ENCODE measurements at regions not wholly inside any gene's neighbourhood (a gene's known extent, or its start where the extent isn't known, plus 50 kb on each side); places are given as distances from the start of the nearest gene placed in this dataset.

DNA sequence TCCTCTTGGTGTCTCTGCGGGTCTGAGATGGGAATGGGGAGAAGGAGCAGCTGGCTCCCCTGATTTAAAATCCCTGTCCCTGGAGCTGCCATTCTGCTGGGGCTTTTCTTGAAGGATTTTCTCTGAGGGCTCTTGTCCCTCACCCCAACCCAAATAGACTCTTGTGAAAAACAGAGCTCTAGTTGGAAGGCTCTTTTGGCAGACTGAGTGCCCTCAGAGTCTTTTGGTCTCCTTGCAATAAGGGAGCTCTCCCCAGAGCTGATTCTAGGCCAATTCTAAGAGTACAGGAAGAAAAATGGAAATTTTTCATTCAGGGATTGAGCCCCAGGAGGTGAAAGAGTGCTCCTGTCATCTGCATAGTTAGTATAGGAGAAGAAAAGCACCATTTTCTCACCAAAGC, 238.3 kb downstream of the COG6 start:
- Histone ChIP-seq H2AFZ (no peak overlapping the region), H3K4me1 (ENCODE audit: insufficient read depth) (no peaks in the 10 kb centered on the region), H3K36me3 (replicated peaks; ENCODE audit: insufficient read depth, low read depth) (no peaks in the 10 kb centered on the region), H3K9me3 (ENCODE audit: low read depth) (no peaks in the 10 kb centered on the region), H3K4me3 (no peak overlapping the region), H3K9me2 (replicated peaks; ENCODE audit: insufficient read depth) (no peaks in the 10 kb centered on the region), H3K4me2 (no peak overlapping the region), H3K79me2 (no peaks in the 10 kb centered on the region), H3K27ac (no peak overlapping the region), H3K27me3 (no peaks in the 10 kb centered on the region), H4K20me1 (ENCODE audit: insufficient read depth, poor library complexity, severe bottlenecking) (no peaks in the 10 kb centered on the region)
- WGBS (ENCODE audit: low lambda C conversion rate, missing lambda C conversion rate) = 96% methylated on average over 1 of the region's 1 CpG
- DNase-seq (ENCODE audit: low spot score) = no peak
- TF ChIP-seq, protein P1, sequence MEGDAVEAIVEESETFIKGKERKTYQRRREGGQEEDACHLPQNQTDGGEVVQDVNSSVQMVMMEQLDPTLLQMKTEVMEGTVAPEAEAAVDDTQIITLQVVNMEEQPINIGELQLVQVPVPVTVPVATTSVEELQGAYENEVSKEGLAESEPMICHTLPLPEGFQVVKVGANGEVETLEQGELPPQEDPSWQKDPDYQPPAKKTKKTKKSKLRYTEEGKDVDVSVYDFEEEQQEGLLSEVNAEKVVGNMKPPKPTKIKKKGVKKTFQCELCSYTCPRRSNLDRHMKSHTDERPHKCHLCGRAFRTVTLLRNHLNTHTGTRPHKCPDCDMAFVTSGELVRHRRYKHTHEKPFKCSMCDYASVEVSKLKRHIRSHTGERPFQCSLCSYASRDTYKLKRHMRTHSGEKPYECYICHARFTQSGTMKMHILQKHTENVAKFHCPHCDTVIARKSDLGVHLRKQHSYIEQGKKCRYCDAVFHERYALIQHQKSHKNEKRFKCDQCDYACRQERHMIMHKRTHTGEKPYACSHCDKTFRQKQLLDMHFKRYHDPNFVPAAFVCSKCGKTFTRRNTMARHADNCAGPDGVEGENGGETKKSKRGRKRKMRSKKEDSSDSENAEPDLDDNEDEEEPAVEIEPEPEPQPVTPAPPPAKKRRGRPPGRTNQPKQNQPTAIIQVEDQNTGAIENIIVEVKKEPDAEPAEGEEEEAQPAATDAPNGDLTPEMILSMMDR (IDR thresholded peaks at IDR 0.05; ENCODE audit: poor library complexity) = no peak
- no peak for TF ChIP-seq EZH2 (IDR thresholded peaks at IDR 0.05; ENCODE audit: borderline replicate concordance)
- TF ChIP-seq EZH2phosphoT487 (IDR thresholded peaks at IDR 0.05; ENCODE audit: low read depth, severe bottlenecking, unreplicated experiment) = no peak

GRCh38 chr13:39894586-39894985, 239.1 kb downstream of the COG6 start:
- H3K4me3 ChIP-seq = no peak overlapping the region
- no peak for DNase-seq (ENCODE audit: low spot score)
- H3K9me3 ChIP-seq (ENCODE audit: low read depth) = no peaks in the 10 kb centered on the region
- H4K20me1 ChIP-seq (ENCODE audit: insufficient read depth, poor library complexity, severe bottlenecking) = no peaks in the 10 kb centered on the region
- H3K4me2 ChIP-seq = no peak overlapping the region
- WGBS (ENCODE audit: low lambda C conversion rate, missing lambda C conversion rate) = 89% methylated on average over 5 of the region's 5 CpGs
- no peak overlapping the region for H2AFZ ChIP-seq
- H3K27ac ChIP-seq = no peak overlapping the region
- no peaks in the 10 kb centered on the region for H3K36me3 ChIP-seq (replicated peaks; ENCODE audit: insufficient read depth, low read depth)
- no peaks in the 10 kb centered on the region for H3K79me2 ChIP-seq
- no peaks in the 10 kb centered on the region for H3K27me3 ChIP-seq
- no peaks in the 10 kb centered on the region for H3K9me2 ChIP-seq (replicated peaks; ENCODE audit: insufficient read depth)
- TF ChIP-seq, protein P1 (IDR thresholded peaks at IDR 0.05; ENCODE audit: poor library complexity) = no peak
- TF ChIP-seq EZH2phosphoT487 (IDR thresholded peaks at IDR 0.05; ENCODE audit: low read depth, severe bottlenecking, unreplicated experiment) (no peak), EZH2 (IDR thresholded peaks at IDR 0.05; ENCODE audit: borderline replicate concordance) (no peak)
- H3K4me1 ChIP-seq (ENCODE audit: insufficient read depth) = no peaks in the 10 kb centered on the region

GRCh38 chr13:39895254-39895653, 239.8 kb downstream of the COG6 start:
- Histone ChIP-seq H3K9me3 (ENCODE audit: low read depth) (no peaks in the 10 kb centered on the region), H3K27me3 (no peaks in the 10 kb centered on the region), H3K79me2 (no peaks in the 10 kb centered on the region), H3K27ac (no peak overlapping the region), H3K4me2 (no peak overlapping the region), H3K4me3 (no peak overlapping the region), H3K36me3 (replicated peaks; ENCODE audit: insufficient read depth, low read depth) (no peaks in the 10 kb centered on the region), H3K9me2 (replicated peaks; ENCODE audit: insufficient read depth) (no peaks in the 10 kb centered on the region), H3K4me1 (ENCODE audit: insufficient read depth) (peaks cover 3% of the 10 kb centered on the region), H4K20me1 (ENCODE audit: insufficient read depth, poor library complexity, severe bottlenecking) (no peaks in the 10 kb centered on the region), H2AFZ (no peak overlapping the region)
- WGBS (ENCODE audit: low lambda C conversion rate, missing lambda C conversion rate) = 50% methylated on average over 3 of the region's 3 CpGs
- TF ChIP-seq, protein P1 (IDR thresholded peaks at IDR 0.05; ENCODE audit: poor library complexity) = no peak
- no peak for DNase-seq (ENCODE audit: low spot score)

DNA sequence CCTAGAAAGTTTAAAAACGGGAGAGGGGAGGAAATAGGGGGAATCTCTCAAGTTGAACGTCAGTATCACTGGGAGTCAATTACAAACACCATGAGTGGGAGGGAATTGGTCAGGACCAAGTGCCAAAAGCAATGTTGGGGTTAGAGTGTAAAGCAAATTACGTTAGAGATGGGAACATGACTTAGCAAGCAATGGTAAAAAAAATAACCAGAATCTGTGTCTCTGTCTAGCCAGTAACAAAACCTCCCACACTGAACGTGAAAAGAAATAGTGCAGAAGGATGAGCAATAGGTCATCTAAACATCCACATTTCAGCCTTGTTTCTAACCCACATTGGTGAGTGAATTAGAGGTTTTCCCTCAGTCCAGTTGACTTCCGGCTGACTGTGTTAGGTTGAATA, 242.2 kb downstream of the COG6 start:
- H3K4me1 ChIP-seq (ENCODE audit: insufficient read depth) = peaks cover 7% of the 10 kb centered on the region
- no peak overlapping the region for H3K4me2 ChIP-seq
- no peak for DNase-seq (ENCODE audit: low spot score)
- H4K20me1 ChIP-seq (ENCODE audit: insufficient read depth, poor library complexity, severe bottlenecking) = no peaks in the 10 kb centered on the region
- H3K36me3 ChIP-seq (replicated peaks; ENCODE audit: insufficient read depth, low read depth) = no peaks in the 10 kb centered on the region
- H2AFZ ChIP-seq = no peak overlapping the region
- no peaks in the 10 kb centered on the region for H3K9me2 ChIP-seq (replicated peaks; ENCODE audit: insufficient read depth)
- H3K9me3 ChIP-seq (ENCODE audit: low read depth) = no peaks in the 10 kb centered on the region
- H3K4me3 ChIP-seq = no peak overlapping the region
- WGBS (ENCODE audit: low lambda C conversion rate, missing lambda C conversion rate) = 86% methylated on average over 5 of the region's 5 CpGs
- H3K79me2 ChIP-seq = no peaks in the 10 kb centered on the region
- TF ChIP-seq, protein P1 (IDR thresholded peaks at IDR 0.05; ENCODE audit: poor library complexity) = no peak
- TF ChIP-seq EZH2 (IDR thresholded peaks at IDR 0.05; ENCODE audit: borderline replicate concordance) (no peak), EZH2phosphoT487 (IDR thresholded peaks at IDR 0.05; ENCODE audit: low read depth, severe bottlenecking, unreplicated experiment) (no peak)
- no peak overlapping the region for H3K27ac ChIP-seq
- no peaks in the 10 kb centered on the region for H3K27me3 ChIP-seq
